ENCODE measurements at regions not wholly inside any gene's neighbourhood (a gene's known extent, or its start where the extent isn't known, plus 50 kb on each side); places are given as distances from the start of the nearest gene placed in this dataset.

GRCh38 chr2:55101466-55101865, 51.2 kb upstream of the RTN4 start:
- no peak for DNase-seq

DNA sequence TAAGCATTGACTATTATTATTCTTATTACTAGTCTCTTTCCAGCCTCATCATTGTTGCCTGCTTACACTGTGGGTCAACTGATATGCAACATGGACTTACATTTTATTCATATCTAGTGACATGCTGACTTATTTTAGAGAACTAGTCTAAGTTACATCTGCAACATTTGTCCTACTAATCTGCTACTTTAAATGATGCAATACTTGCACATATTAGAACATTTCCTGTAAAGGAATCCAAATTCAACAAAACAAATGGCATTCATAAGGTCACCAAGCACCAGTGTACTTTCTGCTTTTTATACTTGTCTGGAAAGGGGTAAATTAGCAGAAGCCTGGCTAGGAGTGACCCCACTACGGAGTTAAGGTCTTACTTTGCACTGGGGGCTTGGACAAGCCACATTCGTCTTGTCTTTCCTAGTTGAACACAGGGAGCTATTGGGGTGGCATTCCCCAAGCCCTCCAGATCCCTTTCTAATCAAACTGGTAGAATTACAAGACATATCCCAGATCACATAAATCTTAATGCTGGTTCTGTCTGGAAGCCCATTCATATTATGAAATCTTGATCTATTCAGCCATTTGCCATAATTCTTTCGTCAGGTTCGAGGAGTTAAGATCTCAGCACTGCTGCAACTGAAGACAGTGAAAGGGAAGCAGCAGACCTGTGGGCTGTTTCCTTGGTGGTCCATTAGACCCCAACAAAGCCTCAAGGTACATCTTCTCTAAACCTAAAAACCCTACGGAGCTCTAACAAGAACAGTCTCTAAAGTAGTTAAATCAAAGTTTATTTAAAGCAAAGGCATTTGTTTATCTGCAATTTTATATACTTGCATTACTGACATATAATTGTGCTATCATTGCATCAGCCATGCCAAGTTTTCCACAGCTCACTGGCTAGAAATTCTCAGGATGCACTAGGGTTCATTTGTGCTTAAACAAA, 49.9 kb upstream of the RTN4 start:
- DNase-seq = no peak
